GM21360 (cell line): ENCODE measurements at regions not wholly inside any gene's neighbourhood (a gene's known extent, or its start where the extent isn't known, plus 50 kb on each side); places are given as distances from the start of the nearest gene placed in this dataset.

Experiments used
- ATAC-seq: cut with Tn5 transposase; IDR thresholded peaks from one replicate; pipeline ENCODE4 v1.9.1; 2021; ENCODE audit warnings: mild to moderate bottlenecking, moderate library complexity; ENCODE audit not compliant: unreplicated experiment

GRCh38 chr10:53749439-53749838, 976.9 kb upstream of the MBL2 start:
- ATAC-seq: no peak

DNA sequence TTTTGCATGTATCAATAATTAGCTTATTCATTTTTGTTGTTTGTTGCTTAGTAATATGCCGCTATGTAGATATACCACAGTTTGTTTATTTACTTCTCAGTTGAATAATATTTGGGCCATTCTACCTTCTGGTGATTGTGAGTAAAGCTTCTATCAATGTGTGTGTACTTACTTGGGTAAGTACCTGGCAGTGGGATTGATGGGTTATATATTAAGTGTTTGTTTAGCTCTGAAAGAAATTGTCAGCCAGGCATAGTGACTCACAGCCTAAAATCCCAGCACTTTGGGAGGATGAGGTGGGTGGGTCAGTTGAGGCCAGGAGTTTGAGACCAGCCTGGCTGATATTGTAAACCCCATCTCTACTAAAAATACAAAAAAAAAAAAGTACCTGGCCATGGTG, 975.7 kb upstream of the MBL2 start:
- ATAC-seq: no peak

- no peak for ATAC-seq
Measured at GRCh38 chr10:53744746-53745145, 972.2 kb upstream of the MBL2 start.

DNA sequence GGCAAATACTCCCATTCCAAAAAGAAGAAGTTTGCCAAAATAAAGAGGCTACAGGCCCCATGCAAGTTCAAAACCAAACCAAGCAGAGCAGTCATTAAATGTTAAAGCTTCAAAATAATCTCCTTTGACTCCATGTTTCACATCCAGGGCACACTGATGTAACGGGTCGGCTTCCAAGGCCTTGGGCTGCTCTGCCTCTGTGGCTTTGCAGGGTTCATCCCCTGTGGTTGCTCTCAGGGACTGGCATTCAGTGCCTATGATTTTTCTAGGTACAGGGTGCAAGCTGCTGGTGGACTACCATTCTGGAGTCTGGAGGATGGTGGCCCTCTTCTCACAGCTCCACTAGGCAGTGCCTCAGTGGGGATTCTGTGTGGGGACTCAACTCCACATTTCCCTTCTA, 971.6 kb upstream of the MBL2 start:
- ATAC-seq: no peak

DNA sequence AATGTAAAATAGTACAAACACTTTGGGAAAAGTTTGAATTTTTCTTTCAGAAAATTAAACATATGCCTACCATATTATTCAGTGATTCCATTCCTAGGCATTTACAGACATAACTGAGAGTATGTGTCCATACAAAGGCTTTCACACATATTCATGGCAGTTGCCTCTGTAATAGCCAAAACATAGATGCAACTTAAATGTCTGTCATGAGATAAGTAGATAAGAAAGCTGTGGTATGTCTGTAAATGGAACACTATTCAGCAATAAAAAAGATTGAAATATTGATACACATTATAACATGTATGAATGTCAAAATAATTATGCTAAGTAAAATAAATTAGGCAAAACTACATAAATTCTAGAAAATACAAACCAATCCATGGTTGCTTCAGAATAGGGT, 964.5 kb upstream of the MBL2 start:
- no peak for ATAC-seq

- ATAC-seq: no peak
Measured at GRCh38 chr10:53726921-53727320, 954.3 kb upstream of the MBL2 start.

- ATAC-seq: no peak
Measured at GRCh38 chr10:53724581-53724980, 952.0 kb upstream of the MBL2 start.

DNA sequence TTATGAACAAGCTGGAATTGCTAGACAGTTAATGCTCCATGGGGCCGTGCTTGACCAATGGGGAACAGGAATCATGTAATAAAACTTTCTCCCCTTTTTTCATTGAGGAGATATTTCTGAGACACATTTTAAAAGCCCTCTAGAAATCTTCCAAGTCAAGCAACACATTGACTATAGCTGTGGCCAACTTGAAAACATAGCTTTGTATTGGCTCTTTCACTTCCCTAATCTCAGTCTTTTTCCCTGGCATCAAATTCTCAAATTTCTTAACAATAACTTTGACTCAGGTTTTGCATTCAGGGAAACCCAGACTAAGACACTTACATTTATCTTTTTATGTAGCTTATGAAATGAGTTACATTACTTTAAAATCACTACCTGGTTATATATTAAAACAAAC, 947.1 kb upstream of the MBL2 start:
- no peak for ATAC-seq

DNA sequence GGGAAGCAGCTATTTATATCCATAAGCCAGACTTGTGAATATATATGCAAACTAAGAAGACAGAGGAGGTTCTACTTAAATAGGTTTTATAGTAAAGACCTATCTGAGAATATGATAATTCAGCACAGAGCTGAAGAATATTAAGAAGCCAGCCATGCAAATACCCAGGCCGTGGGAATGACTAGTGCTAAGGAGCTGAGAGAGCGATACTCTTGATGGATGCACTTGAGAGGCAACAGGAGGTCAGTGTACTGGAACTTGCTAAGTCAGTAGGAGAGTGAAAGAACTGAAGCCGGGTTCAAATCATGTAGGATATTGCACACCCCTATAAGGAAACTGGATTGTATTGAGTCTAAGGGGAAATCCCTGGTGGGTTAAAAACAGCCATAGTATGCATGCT, 943.6 kb upstream of the MBL2 start:
- no peak for ATAC-seq

DNA sequence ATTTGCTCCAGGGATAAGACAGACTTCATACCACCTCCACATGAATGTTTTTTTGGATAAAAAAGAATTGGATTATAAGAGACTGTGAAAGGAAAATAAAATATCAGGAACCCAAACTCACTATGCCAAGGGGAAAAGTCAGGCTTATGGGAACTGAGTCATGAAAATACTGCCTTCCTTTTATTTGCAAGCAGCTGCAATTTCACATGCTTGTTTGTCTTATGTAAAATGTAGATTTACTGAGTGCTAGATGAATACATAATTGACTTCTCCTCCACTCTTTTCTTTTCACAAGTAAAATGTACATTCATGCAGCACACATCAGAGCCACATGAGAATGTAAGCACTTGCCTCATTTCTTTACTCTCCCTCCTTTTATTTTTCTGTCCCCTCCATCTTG, 940.8 kb upstream of the MBL2 start:
- no peak for ATAC-seq

DNA sequence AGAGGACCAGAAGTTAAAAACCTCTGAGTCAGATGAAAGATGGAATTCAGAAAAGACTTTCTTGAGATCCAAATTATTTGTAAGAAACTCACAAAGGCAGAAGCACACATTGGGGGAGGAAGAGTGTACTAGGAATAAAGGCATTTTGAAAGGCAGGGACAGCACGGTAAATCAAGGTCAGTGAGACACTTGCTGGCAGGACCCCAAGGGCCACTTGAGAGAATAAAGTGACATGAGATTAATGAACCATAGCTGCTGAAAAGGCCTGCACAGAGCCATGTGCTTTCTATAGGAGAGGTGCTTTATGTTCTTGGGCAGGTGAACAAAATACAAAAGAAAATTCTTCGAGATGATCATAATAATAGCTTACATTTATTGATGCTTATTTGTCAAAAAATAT, 929.9 kb upstream of the MBL2 start:
- no peak for ATAC-seq

DNA sequence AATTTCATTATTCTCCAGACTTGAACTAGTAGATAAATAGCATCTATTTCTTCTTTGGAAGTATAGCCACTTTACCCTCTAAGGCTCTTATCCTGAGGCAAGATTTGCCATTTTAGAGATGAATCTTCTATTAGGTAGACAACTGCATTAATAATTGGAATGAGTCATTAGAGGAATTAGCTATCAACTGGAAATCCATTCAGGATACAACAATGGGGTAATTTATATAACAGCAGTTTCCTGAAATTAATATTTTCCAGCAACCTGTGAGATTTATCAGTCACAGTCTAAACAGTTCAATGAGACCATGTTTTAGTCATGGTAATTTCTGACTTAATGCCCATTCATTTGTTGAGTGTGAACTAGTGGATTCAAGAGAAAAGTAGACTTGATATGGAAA, 928.6 kb upstream of the MBL2 start:
- ATAC-seq: no peak

- ATAC-seq: no peak
Measured at GRCh38 chr10:53700278-53700677, 927.7 kb upstream of the MBL2 start.

GRCh38 chr10:53699684-53700083, 927.1 kb upstream of the MBL2 start:
- ATAC-seq: no peak

DNA sequence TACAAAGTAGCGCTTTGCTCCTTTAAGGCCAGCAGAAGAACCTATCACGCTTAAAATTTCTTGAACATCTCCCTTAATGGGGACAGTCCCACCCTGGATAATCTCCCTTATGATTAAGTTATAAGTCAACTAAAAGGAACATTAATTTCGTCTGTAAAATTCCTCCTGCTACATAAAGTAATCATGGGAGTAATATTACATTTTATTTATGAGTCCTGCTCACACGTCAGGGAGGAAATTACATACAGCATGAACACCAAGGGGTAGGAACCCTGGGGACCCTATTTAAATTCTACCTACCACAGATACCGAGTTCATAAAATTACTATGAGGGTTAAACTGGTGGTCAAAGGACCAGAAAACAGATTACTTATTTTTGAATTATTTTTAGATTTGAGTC, 926.6 kb upstream of the MBL2 start:
- no peak for ATAC-seq

- no peak for ATAC-seq
Measured at GRCh38 chr10:53697038-53697437, 924.5 kb upstream of the MBL2 start.

GRCh38 chr10:53690524-53691240, 918.1 kb upstream of the MBL2 start:
- ATAC-seq: no peak

GRCh38 chr10:53687800-53688199, 915.2 kb upstream of the MBL2 start:
- ATAC-seq: no peak

DNA sequence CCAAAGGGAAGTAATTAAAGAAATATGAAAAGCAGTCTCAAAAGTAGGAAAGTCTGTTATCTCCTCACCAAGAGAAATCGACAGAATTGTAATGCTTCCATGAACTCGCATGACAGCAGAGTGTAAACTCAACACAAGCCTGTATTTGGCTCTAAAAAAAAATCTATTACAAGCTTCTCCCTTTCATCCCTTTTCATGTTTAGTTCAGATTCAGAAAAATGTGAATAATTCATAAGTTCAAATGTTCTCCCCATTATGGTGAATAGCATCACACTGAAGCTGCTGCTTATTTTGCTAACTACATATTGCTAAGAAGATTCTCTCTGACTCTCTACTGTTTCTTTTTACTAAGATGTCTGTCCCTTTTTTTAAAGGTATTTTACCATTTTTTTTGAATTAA, 910.3 kb upstream of the MBL2 start:
- ATAC-seq: no peak

DNA sequence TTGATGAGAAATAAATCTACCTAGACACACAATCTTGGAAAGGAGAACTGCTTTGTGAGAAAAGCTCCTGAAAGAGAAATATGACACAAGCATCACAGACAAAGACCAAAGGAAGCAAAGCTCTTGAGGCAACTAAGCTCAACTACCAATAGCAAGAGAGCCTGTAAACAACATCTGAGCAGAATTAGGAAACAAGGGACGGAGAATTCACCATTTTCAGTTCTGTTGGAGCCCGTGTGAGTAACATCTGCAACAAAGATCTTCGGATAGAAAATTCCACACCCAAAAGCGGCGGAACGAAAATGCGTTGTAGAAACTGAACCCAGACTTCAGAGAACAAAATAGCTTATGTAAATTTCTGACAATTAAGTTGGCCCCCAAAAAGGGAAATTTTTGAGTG, 909.9 kb upstream of the MBL2 start:
- ATAC-seq: no peak

DNA sequence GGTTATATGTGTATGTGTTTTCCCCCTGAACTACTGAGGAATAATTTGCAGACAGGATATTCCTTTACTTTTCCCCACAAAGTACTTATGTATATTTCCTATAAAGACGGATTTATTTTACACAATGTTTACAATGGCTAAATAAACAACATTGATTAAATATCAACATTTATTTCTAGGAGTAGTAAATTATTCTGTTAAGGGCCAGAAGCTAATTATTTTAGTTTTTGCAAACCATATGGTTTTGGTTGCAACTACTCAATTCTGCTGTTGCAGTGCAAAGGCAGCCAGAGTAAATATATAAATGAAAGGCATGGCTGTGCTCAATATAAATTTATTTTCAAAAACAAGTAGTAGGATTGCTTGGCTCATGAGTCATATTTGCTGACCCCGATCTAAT, 907.1 kb upstream of the MBL2 start:
- ATAC-seq: no peak

DNA sequence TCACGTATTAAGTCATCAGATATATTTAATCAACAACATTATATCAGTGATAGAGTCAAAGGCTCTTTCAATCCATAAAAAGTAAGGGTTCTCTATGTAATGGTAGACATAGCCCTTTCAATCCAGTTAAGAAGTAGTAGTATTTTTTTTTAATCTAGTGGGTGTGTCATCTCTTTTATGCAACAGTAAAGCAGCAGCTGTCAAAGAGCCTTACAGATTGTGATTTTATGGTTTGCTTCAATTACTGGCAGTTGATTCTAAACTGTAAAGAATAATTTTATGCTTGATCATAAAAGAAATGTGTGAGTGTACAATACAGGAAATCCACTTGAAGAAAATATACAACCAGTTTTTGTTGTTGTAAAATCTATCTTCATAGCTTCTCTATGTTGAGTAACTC, 902.6 kb upstream of the MBL2 start:
- no peak for ATAC-seq

- no peak for ATAC-seq
Measured at GRCh38 chr10:53667063-53667462, 894.5 kb upstream of the MBL2 start.
